NCI-H774 (cell line): ENCODE measurements at regions not wholly inside any gene's neighbourhood (a gene's known extent, or its start where the extent isn't known, plus 50 kb on each side); places are given as distances from the start of the nearest gene placed in this dataset.

Experiments used
- DNase-seq: peaks from one replicate; lab custom pipeline; 2025; lab: John Stamatoyannopoulos, UW

- no peak for DNase-seq
These were observed 570.1 kb downstream of the CDK5RAP2 start for GRCh38 chr9:120009856-120010255.

GRCh38 chr9:120001536-120001935, 578.4 kb downstream of the CDK5RAP2 start:
- no peak for DNase-seq

- DNase-seq: no peak
These were observed 581.4 kb downstream of the CDK5RAP2 start for GRCh38 chr9:119998614-119999013.

- DNase-seq: no peak
These were observed 588.2 kb downstream of the CDK5RAP2 start for GRCh38 chr9:119991797-119992196.

- no peak for DNase-seq
These were observed 593.3 kb downstream of the CDK5RAP2 start for GRCh38 chr9:119986713-119987112.

- peak; percentile 76 for DNase-seq
These were observed 593.8 kb downstream of the CDK5RAP2 start for GRCh38 chr9:119986205-119986604.

- DNase-seq: no peak
These were observed 604.8 kb upstream of the BRINP1 start for GRCh38 chr9:119974026-119974425.

GRCh38 chr9:119968836-119969707, 599.8 kb upstream of the BRINP1 start:
- DNase-seq: peak; percentile 73

- no peak for DNase-seq
These were observed 598.8 kb upstream of the BRINP1 start for GRCh38 chr9:119967867-119968535.

- no peak for DNase-seq
These were observed 594.6 kb upstream of the BRINP1 start for GRCh38 chr9:119963798-119964372.

GRCh38 chr9:119963258-119963797, 594.1 kb upstream of the BRINP1 start:
- no peak for DNase-seq

GRCh38 chr9:119961774-119962424, 592.7 kb upstream of the BRINP1 start:
- no peak for DNase-seq

- DNase-seq: no peak
These were observed 590.8 kb upstream of the BRINP1 start for GRCh38 chr9:119959846-119960545.

- DNase-seq: no peak
These were observed 586.9 kb upstream of the BRINP1 start for GRCh38 chr9:119956111-119956510.

- DNase-seq: no peak
These were observed 586.0 kb upstream of the BRINP1 start for GRCh38 chr9:119955276-119955675.

GRCh38 chr9:119951591-119951990, 582.4 kb upstream of the BRINP1 start:
- no peak for DNase-seq

- no peak for DNase-seq
These were observed 581.9 kb upstream of the BRINP1 start for GRCh38 chr9:119951090-119951489.

- DNase-seq: no peak
These were observed 576.5 kb upstream of the BRINP1 start for GRCh38 chr9:119945686-119946085.

- no peak for DNase-seq
These were observed 571.9 kb upstream of the BRINP1 start for GRCh38 chr9:119941091-119941490.

- DNase-seq: no peak
These were observed 569.6 kb upstream of the BRINP1 start for GRCh38 chr9:119938871-119939270.

GRCh38 chr9:119934497-119934896, 565.3 kb upstream of the BRINP1 start:
- no peak for DNase-seq

GRCh38 chr9:119933191-119933590, 564.0 kb upstream of the BRINP1 start:
- DNase-seq: no peak
